Activated T-helper 1 cell treated with anti-CD3 and anti-CD28 coated beads, Interleukin-2, amount 50 U/mL, for 16 hours (primary cell): ENCODE measurements at regions not wholly inside any gene's neighbourhood (a gene's known extent, or its start where the extent isn't known, plus 50 kb on each side); places are given as distances from the start of the nearest gene placed in this dataset.
"Not testable (repeated sequence)": the region's sequence is repeated elsewhere in the genome, so short reads cannot be mapped to it uniquely, and the experiment has no call there.

ENCODE experiments used
- DNase-seq, 2 donors: peaks; one replicate each; pipeline ENCODE4 v3.0.0-alpha.2; 2020; ENCODE audit warnings: low read depth in 1 of 2, low spot score in 1 of 2

DNA sequence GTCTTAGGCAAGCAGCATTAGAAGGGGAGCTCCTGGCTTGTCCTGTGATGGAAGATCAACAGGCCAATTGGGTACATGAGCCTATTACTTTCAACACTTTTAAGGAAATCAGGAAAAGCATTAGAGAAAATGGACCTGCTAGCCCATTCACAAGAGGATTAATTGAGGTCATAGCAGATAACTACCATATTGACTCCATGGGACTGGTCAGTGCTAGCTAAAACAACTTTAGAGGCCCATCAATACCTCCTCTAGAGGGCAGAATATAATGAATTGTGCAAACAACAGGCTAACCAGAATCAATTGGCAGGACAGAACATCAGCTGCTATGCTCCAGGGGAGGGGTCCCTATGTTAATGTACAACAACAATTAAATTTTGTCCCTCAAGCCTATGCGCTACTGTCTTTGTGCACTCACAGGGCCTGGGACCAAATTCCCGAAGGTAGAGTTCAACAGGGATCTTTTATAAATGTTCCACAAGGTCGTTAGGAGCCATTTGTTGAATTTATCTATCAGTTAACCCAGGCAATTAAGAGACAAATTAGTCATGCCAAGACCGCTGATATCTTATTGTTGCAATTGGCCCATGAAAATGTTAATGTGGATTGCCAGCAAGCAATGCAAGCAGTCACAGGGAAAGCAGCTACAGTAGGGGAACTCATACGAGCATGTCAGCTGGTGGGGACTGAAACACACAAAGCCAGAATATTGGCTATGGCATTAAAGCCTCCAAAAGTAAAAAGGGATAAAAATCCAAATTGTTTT lies 106.6 kb upstream of the BTN3A2 start:
- DNase-seq, result no peak

DNA sequence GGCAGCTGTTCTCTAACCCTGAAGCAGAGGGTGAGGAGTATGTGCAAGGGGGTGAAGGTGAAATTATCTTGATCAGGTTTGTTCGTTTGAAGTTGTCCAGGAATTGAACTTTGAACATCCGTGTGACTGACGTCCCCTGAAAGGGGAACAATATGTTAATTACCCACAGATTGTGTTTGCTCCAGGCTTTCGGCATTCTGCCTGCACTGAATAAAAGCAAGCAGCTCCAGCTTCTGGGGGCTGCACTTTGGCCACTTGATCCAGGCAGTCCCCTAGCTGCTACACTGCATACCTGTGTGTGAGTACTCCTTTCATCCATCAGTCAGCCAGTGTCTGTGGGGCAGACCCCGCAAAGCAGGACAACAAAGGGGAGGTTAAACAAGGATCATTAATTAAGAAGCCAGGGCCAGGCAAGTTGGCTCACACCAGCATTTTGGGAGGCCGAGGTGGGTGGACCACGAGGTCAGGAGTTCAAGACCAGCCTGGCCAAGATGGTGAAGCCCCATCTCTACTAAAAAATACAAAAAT lies 104.8 kb upstream of the BTN3A2 start:
- DNase-seq, result no peak

DNA sequence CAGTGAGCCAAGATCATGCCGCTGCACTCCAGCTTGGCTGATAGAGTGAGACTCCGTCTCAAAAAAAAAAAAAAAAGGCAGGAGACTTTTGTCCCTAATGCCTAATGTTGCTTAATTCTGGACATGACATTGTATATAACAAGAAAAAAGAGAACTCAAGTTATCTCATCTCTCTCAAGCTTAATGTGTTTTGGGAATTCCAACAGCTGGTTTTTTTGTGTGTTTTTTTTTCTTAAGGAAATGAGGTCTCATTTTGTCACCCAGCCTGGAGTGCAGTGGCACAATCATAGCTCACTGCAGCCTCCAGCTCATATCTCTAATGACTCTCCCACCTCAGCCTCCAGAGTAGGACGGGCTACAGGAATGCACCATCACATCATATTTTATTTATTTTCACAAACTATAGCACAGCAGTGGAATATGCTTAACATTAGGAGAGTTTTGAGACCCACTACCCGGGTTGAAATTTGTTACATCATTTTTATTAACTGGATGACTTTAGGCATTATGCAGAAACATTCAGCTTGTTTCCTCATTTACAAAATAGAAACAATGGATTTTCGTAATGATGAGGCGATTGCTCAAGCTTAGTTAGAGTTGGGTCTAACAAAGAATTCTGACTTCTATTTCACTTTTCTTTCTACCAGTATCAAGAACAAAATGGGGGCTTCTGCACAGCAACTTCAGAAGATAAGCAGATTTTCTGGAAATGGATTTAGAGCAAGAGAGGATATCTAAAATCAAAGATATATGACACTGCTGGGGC lies 104.1 kb upstream of the BTN3A2 start:
- DNase-seq, result no peak

DNA sequence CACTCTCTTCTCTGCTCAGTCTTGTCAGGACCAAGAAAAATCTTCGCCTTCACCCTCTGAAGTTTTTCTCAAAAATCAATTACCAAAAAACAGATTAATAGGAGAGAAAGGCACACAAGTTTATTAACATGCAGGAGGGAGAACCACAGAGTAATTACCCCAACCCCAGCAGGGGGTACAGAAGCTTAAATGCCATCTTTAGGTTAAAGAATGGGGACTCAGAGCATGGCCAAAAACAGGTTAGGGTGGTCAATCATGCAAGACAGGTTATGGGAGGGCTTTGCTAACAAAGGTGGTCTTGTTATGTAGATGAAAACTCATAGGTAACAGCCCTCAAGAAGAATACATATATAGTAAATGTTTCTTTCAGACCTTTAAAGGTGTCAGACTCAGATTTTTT lies 100.5 kb upstream of the BTN3A2 start:
- DNase-seq, result no peak

DNA sequence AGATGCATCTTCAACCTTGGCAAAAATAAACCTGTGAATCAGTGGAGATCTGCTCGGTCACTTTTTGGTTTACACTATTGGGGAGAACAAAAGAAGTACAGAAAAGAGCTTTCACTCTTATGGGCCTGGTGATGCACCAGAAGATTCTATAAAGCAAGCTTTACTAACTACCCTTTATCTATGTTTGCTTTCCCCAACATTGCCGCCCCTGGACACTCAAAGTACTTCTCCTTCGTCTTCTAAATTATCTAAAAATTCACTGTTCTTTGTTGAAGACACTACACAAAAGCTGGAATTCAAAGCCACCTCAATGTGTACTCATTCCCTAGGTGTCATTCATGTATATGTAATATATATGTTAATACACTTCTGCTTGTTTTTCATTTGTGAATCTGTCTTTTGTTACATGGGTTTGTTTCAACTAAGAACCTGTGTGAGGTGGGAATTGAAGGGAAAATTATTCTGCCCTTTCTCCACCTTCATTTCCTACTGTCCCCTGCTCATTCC lies 97.9 kb upstream of the BTN3A2 start:
- DNase-seq, result no peak

DNA sequence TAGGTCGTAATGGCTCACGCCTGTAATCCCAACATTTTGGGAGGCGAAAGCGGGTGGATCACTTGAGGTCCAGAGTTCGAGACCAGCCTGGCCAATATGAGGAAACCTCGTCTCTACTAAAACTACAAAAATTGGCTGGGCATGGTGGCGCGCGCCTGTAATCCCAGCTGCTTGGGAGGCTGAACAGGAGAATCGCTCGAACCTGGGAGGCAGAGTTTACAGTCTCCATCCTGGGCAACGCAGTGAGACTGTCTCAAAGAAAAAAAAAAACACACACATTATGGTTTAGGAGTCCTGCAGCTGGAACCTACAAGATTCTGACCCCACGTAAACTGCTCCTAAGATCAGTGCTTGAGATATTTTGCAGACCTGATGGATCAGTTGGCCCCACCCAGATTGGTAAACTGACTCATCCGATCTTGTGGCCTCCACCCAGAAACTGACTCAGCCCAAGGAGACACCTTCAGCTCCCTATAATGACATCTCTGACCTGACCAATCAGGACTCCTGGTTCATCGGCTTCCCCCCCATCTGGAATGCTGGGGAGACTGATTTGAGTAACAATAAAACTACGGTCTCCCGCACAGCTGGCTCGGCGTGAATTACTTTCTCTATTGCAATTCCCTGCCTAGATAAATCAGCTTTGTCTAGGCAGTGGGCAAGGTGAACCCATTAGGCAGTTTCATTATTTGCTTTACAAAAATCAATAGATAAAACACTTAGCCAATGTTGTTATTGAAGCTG lies 96.2 kb upstream of the BTN3A2 start:
- DNase-seq, result no peak

DNA sequence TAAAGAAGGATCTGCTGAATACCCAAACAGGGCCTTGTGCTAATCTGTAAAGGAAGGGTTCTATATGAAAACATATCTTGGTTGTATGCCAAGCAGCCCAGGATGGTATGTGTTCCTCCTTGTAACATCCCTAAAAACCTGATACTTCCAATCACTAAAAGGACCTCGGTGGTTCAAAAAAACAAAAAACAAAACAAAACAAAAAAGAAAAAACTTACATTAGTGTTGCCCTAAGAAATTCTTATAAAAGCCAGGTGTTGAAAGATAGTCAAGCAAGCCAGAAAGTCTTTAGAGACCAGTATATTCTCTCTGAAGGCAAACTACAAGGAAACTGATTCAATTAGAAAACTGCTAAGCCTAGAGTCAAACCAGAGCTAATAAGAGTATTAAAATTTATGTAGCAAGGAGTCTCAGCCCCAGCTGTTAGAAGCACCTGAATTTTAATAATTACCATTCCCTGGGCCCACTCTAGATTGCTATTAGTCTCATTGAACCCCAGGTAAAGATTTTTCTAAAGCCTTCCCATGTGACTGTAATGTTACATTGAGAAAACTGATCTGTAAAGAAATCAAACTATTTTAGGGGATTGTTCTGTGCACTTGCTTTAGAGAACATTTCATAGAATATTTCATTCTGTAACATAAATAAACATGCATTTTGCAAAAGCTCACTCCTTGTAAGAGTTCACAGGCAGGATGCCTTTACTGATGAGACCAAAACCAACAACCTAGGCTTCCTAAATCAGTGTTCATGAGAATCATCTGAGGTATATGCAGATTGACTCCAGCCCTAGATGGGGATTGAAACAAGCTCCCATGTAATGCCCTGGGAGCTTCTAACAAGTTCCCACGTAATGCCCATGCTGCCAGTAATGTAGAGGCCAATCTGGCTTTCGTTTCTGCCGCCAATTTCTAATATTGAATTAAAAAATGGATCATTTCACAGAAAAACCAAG lies 95.2 kb upstream of the BTN3A2 start:
- no peak for DNase-seq

DNA sequence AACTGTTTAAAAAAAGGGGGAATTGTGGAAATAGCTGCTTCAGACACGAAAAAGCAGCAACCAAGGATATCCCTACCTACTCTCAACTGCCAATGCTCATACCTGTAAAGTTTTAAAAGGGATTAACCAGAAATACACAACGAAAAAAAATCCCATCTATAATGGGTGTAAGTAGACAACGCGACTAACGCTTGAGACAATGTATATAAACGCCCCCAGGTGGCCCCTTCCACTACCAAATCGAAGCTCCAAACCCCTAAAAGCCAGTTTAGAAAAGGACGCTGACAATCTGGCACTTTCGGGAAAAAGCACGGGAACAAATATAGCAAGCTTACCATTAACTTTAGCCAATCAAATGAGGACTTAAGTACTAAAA lies 94.5 kb upstream of the BTN3A2 start:
- no peak for DNase-seq

DNA sequence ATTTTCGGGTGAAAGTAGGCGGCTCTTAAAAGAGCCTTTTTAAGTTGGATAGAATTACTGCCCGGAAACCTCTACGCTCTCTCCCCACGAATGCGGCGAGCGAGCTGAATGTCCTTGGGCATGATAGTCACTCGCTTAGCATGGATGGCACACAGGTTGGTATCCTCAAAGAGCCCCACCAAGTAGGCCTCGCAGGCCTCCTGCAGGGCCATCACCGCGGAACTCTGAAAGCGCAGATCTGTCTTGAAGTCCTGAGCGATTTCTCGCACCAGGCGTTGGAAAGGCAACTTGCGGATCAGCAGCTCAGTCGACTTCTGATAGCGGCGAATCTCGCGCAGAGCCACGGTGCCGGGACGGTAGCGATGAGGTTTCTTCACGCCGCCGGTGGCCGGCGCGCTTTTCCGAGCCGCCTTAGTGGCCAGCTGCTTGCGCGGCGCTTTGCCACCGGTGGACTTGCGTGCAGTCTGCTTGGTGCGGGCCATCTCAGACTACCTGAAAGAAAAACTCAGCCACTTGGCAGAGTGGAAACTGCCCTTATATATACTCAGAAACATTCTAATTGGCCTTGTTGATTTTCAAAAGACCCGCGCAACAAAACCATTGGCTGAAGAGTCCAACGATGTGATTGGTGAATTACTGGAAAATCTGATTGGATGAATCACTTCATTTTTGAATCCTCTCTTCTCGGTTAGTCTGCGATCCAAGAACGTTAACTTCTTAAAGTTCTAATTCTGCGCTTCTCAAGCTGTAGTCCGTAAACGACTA lies 93.9 kb upstream of the BTN3A2 start:
- peak; percentile 49 to 55 for DNase-seq

DNA sequence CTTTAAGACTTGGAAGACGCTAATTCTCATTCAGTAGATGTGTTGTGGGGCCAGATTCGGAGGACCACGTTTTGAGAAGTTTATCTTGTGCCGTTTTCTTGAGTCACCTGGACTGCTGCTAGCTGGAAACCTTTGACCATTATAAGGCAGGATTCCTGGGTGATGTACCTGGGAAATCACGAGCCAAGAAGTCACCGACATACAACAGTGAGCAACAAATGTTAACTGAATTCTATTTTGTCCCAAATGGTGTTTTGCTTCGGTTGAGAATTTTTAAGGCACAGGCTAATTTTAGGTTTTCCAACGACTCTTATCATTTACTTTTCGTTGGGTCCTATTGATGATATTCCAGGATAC lies 93.4 kb upstream of the BTN3A2 start:
- DNase-seq, result no peak

DNA sequence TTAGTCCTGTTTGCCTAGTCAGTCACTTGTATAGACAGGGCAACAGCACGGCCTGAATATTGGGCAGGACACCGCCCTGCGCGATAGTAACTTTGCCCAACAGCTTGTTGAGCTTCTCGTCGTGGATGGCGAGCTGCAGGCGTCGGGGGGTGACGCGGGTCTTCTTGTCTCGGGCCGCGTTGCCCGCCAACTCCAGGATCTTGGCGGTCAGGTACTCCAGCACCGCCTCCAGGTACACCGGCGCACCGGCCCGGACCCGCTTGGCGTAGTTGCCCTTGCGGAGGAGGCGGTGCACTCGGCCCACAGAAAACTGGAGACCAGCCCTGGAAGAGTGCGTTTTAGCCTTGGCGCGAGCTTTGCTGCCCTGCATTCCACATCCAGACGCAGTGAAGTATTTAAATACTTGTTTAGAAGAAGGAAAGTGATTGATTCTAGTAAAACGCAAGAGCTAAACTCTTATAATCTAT lies 92.8 kb upstream of the BTN3A2 start:
- peak; percentile 21 to 27 for DNase-seq

DNA sequence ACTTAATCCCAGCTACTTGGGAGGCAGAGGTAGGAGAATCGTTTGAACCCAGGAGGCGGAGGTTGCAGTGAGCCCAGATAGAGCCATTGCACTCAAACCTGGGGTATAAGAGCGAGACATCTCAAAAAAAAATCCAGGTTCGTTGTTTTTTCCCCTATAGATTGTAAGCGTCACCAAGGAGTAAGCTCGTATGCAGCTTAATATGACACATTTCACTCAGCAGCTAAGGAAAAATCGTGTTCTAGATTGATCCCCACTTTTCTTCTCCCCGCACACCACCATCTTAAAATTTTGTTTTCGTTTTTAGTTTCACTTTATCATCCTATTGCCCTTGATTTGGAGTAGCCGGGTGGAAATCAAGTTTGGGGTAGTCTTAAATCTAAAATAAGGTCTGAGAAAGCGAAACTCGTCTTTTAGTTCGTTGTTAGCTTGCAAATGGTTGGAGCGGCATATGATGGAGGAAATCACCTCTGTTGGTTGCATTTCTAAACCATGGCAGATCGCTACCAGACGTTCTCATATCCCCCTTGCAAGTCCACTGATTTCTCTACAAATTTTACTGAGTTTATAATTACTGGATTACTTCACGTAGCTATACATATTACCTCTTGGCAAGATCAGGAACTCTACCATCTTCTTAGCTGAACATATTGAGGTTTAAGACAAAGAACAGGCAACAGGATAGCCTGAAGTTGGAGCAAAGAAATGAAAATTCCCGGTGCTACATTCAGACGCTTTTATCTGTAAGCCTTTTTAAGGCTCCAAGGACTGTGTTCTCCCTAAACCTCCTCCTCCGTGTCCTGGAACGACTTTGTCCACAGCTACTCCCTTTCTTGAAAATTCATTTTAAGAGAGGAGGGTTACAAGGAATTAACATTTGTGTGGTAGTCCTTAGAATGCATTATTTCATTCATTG lies 91.1 kb upstream of the BTN3A2 start:
- no peak for DNase-seq

DNA sequence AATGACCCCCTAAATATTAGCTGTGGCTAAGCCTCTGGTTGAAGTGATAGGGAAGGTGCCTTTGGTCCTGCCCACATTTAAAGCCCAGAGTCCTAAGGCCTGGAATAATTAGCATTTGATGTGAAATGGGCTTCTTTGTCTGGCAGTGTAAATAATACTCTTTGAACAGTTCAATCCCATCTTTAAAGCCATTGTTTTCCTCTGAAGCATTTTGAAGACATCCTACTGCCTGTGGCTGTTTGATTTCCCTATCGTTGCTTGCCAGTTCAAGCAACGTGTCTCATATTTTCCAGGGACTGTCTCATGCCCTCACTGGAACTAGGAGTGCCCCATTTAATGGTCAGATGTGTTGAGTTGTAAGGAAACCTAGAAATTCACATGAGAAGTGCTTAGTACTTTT lies 89.3 kb upstream of the BTN3A2 start:
- no peak for DNase-seq

DNA sequence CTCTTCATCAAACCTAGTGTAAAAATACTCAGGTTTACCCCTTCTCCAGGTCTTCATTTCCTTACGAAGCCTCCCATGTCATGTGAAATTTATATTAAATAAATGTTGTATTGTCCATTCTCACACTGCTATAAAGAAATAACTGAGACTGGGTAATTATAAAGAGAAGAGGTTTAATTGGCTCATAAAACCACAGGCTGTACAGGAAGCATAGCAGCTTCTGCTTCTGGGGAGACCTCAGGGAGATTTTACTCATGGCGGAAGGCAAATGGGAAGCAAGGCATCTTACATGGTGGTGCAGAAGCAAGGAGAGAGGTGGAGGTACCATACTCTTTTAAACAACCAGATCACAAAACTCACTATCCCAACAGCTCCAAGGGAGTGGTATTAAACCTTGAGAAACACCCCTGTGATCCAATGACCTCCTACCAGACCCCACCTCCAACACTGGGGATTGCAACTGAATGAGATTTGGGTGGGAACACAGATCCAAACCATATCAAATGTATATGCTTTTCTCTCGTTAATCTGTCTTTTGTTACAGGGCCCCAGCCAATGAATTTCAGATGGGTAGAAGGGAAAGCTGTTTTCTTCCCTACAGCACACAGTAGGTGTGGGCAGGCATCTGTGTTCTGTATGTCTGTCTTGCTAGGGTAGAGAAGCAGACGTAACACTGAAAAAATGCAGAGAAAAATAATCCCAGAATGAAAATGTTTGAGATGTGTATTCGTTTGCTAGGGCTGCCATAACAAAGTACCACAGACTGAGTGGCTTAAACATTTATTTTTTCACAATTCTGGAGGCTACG lies 88.0 kb upstream of the BTN3A2 start:
- no peak for DNase-seq

DNA sequence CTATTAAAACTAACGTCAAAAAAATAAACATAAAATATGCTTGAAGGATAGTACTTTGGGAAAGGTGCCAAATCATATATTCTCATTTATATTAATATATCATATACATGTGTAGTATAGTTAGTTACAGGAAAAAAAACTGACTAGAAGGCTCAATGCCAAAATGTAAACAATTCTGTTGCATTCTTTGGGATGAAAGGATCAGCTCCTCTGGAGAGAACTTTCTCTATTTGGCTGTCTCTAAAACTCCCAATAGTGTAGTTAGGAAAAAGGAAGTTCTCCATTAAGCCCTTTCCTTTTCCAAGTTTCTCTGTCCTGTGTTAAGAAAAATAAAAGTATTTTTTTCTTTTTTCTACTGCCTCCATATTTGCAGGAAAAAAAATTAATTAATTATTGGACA lies 86.5 kb upstream of the BTN3A2 start:
- no peak for DNase-seq

DNA sequence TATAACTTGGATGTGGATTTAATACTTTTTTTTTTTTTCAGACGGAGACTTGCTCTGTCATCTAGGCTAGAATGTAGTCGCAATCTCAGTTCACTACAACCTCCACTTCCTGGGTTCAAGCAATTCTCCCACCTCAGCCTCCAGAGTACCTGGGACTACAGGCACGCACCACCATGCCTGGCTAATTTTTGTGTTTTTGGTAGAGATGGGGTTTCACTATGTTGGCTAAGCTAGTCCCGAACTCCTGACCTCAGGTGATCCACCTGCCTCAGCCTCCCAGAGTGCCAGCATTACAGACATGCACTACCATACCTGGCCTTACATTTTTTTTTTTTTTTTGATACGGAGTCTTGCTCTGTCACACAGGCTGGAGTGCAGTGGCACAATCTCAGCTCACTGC lies 85.6 kb upstream of the BTN3A2 start:
- not testable (repeated sequence) for DNase-seq

DNA sequence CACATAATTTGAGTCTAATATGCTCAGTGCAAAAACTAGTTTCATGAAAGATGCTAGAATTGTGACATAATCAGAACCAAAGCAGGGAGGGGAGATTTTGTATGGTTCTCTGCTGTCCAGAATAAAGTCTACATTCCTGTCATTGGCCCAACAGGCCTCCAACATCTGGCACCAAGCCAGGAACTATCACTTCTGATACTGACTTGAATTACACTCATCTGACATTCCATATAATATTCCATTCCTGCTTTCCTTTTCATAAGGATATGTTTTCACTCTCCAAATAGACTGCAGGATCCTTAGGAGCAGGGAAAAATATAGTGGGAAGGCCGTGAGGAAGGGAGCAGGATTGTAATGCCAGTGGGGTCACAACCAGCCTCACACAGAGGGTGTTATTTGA lies 84.6 kb upstream of the BTN3A2 start:
- DNase-seq, result no peak
